Left cardiac atrium (tissue), 4 donors: ENCODE measurements at regions not wholly inside any gene's neighbourhood (a gene's known extent, or its start where the extent isn't known, plus 50 kb on each side); places are given as distances from the start of the nearest gene placed in this dataset.
"Not testable (repeated sequence)": the region's sequence is repeated elsewhere in the genome, so short reads cannot be mapped to it uniquely, and the experiment has no call there.

Source experiments
- ATAC-seq, 2 donors: fragments of 200-7000 bp; cut with Tn5 transposase; one replicate each; pipeline ENCODE4 v1.9.1; 2020; ENCODE audit warnings: mild to moderate bottlenecking in 2 of 2, moderate library complexity in 2 of 2
- DNase-seq: peaks from one replicate; pipeline ENCODE4 v3.0.0-alpha.2; 2020
- intact Hi-C, 2 donors: fragments of 100-400 bp; cut with DNase I; formaldehyde crosslinking; loops; one replicate each; pipeline versions ENCODE4 v1.14.1 to v1.15.1; 2022 to 2023
- donor health status: DM: no; HTN: yes; CAD: no.
- donor health status: DM: no; HTN: yes; CAD: no; lungs with severe emphysema.
- donor health status: DM: yes; HTN: yes; CAD: no.
- donor health status: Dilated cardiomyopathy.

- ATAC-seq = no peak
- DNase-seq = no peak
- intact Hi-C loops = no loop called here
These were observed 136.2 kb upstream of the SHH start for GRCh38 chr7:155948423-155948822.

GRCh38 chr7:155947051-155947450 lies 134.8 kb upstream of the SHH start:
- intact Hi-C loops = no loop called here
- DNase-seq (no peak), ATAC-seq (no peak)

GRCh38 chr7:155945670-155946325 lies 133.5 kb upstream of the SHH start:
- intact Hi-C loops = no loop called here
- no peak for ATAC-seq
- no peak for DNase-seq

GRCh38 chr7:155944901-155945300 lies 132.6 kb upstream of the SHH start:
- intact Hi-C loops = no loop called here

GRCh38 chr7:155943251-155943899 lies 131.1 kb upstream of the SHH start:
- ATAC-seq = no peak
- no peak for DNase-seq
- intact Hi-C loops = no loop called here

More at GRCh38 chr7:155944901-155945300, 132.6 kb upstream of the SHH start:
- DNase-seq (no peak), ATAC-seq (no peak)

GRCh38 chr7:155942226-155942950 lies 130.1 kb upstream of the SHH start:
- ATAC-seq (no peak), DNase-seq (no peak)
- intact Hi-C loops = no loop called here

- ATAC-seq (no peak), DNase-seq (no peak)
- intact Hi-C loops = no loop called here
These were observed 129.4 kb upstream of the SHH start for GRCh38 chr7:155941688-155942087.

- ATAC-seq (no peak), DNase-seq (no peak)
- intact Hi-C loops = no loop called here
These were observed 127.1 kb upstream of the SHH start for GRCh38 chr7:155939350-155939749.

- DNase-seq (no peak), ATAC-seq (no peak)
- intact Hi-C loops = no loop called here
These were observed 125.9 kb upstream of the SHH start for GRCh38 chr7:155938129-155938528.

- ATAC-seq (no peak), DNase-seq (no peak)
- intact Hi-C loops = no loop called here
These were observed 123.5 kb upstream of the SHH start for GRCh38 chr7:155935726-155936125.

GRCh38 chr7:155935005-155935557 lies 122.8 kb upstream of the SHH start:
- DNase-seq (no peak), ATAC-seq (no peak)
- intact Hi-C loops = no loop called here

- DNase-seq, intact Hi-C loops, ATAC-seq: not testable (repeated sequence)
These were observed 120.1 kb upstream of the SHH start for GRCh38 chr7:155932324-155932723.

- ATAC-seq (no peak), DNase-seq (no peak)
- intact Hi-C loops = no loop called here
These were observed 119.3 kb upstream of the SHH start for GRCh38 chr7:155931396-155932085.

GRCh38 chr7:155930527-155930926 lies 118.3 kb upstream of the SHH start:
- ATAC-seq = no peak

GRCh38 chr7:155930061-155930460 lies 117.8 kb upstream of the SHH start:
- intact Hi-C loops = no loop called here
- DNase-seq = no peak
- ATAC-seq = no peak

More at GRCh38 chr7:155930527-155930926, 118.3 kb upstream of the SHH start:
- intact Hi-C loops = no loop called here
- no peak for DNase-seq

- intact Hi-C loops = no loop called here
- ATAC-seq (no peak), DNase-seq (no peak)
These were observed 116.3 kb upstream of the SHH start for GRCh38 chr7:155928583-155928982.

GRCh38 chr7:155927905-155928304 lies 115.6 kb upstream of the SHH start:
- no peak for ATAC-seq
- DNase-seq = no peak
- intact Hi-C loops = no loop called here

GRCh38 chr7:155925682-155926081 lies 113.4 kb upstream of the SHH start:
- ATAC-seq (no peak), DNase-seq (no peak)
- intact Hi-C loops = no loop called here

GRCh38 chr7:155922067-155922816 lies 110.0 kb upstream of the SHH start:
- no peak for DNase-seq
- intact Hi-C loops = no loop called here
- ATAC-seq = no peak
